NOMO-1 treated with DMSO at 0.1 percent for 48 hours (cell line): ENCODE measurements at regions not wholly inside any gene's neighbourhood (a gene's known extent, or its start where the extent isn't known, plus 50 kb on each side); places are given as distances from the start of the nearest gene placed in this dataset.
"Not testable (repeated sequence)": the region's sequence is repeated elsewhere in the genome, so short reads cannot be mapped to it uniquely, and the experiment has no call there.

ENCODE experiments used
- DNase-seq: peaks from one replicate; lab custom pipeline; 2025; ENCODE audit not compliant: unreplicated experiment; lab: John Stamatoyannopoulos, UW

DNA sequence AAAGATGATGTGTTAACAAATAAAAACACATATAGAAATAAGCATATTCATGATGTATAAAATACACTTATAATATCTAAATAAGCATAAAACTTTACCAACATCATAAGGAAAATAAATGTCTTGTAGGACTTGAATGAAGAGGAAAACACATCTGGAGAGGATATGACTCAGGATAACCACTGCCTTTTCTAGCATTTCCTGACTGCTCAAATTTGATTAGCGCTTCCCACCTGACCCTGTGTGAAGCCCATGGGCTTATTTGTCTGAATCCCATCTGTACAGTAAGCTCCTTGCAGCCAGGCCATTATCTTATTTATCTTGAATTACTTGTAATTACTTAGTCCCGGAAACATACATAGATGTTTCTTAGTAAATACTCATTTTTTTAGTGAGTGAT is 608.6 kb downstream of the COL12A1 start:
- DNase-seq: no peak

DNA sequence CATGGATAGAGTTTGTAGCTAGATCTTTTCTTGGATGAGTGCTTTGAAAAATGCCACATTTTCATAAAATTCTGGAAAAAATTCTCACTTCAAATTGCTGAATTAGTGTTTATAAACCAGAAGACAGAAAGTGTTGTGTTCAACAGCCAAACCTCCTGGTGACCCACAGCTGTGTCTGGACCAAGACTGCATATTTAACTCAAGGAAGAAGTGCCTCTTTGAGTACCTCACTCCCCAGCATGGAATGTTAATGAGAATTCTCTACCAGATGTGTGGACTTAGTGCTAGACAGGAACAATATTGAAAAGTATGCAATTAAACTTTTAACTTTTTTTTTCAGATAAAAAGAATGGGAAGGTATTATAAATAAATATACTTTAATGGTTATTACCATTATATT is 609.3 kb downstream of the COL12A1 start:
- DNase-seq: no peak

DNA sequence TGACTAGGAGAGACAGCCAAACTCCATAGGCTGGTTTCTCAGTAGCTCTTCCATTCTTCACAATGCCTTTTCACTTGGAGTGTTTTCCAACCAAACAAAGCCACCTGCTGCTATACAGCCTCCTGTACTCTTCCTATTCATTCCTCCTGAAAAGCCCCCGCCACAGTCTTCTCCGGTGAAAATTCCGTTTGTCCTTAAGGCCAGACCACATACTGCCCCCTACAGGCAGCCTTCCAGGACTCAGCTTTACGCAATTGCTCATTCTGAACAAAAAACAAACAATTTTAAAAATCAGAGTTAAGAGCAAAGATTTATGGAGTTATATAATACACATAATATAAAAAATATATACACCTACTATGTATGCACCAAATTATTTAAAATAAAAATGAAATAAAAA is 611.5 kb downstream of the COL12A1 start:
- not testable (repeated sequence) for DNase-seq

DNA sequence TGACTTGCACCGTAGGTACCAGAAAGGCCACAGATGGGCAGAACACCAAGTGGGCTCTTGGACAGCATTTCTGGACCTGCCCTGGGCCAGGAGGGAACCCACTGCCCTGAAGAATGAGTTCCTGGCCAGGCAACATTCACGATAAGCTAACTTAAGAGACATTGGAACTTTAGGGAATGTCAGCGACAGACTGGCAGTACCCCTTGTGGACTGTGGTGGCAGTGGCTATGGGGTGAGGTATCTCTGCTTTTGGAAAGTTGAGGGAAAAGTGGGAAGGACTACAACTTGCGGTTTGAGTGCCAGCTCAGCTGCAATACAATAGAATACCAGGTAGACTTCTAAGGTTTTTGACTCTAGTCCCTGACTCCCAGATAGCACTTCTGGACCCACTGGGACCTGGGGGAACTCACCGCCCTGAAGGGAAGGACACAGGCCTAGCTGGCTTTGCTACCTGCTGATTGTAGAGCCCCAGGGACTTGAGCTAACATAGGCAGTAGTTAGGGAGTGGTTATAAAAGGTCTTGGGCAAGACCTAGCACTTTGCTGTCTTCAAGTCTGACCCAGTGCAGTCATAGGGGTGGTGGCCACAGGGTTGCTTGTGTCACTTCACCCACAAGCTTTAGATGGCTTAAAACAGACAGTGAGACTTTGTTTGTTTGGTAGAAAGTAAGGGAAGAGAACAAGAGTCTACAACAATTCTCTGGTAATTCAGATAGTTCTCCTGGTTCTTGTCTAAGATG is 617.6 kb downstream of the COL12A1 start:
- DNase-seq: no peak

DNA sequence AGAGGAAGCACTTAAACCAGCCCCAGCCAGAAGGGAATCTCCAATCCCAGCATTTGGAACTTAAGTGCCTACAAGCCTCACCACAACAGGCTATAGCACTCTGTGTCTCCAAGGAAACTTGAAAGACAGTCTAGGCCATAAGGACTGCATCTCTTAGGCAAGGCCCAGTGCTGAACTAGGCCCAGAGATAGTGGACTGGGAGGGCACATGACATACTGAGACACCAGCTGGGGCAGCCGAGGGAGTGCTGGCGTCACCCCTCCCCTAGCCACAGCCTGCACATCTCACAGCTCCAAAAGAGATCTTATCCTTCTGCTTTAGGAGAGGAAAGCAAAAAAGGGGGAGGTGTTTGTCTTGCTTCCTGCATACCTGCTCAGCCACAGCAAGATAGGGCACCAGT is 618.5 kb downstream of the COL12A1 start:
- DNase-seq: no peak

DNA sequence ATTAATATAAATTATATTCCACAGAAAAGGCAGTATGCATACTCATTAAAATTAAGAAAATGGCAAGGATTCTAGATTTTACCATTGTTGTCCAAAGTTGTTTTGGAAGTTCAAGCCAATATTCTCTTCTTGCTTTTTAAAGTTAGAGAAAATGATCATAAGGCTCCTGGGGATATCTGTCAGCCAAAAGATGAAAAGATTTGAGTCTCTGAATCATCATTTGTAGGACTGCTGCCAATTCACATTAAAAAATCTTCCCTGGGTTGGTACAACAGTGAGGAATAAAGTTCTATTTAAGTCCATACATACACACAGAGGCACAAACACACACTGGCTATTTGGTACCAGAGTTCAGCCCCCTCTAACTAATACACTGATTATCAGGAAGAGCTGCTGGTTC is 620.1 kb downstream of the COL12A1 start:
- no peak for DNase-seq

DNA sequence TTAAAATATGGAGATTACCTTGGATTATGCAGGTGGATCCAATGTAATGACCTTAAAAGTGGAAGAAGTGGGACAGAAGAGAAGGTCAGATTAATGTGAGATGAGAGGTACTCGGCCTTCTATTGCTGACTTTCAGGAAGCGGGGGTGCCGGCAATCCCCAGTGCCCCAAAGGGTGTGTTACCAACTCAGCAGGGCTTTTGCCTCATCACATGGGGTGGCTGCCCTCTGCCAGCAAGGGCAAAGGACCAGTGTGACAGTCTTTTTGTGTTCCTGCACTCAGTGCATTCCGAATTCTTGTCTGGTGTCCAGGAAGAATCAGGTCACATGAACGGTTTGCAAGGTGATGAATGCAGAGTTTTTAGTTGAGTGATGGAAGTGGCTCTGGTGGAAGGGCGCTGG is 624.2 kb downstream of the COL12A1 start:
- DNase-seq: no peak

DNA sequence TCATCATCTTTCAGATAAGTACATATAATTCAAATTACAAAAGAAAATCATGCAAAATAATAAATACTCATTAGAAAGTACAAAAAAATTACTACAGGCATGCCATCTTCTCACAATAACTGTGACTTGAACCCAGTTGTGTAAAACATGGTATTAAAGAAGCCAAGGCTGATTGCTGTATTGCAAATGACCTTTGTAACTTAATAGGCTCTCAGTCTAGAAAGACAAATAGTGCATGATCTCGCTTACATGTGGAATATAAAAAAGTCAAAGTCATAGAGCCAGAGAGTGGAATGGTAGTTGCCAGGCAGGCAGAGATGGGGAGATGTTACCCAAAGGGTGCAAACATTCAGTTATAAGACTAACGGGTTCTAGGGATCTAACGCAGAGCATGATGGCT is 626.1 kb downstream of the COL12A1 start:
- no peak for DNase-seq

DNA sequence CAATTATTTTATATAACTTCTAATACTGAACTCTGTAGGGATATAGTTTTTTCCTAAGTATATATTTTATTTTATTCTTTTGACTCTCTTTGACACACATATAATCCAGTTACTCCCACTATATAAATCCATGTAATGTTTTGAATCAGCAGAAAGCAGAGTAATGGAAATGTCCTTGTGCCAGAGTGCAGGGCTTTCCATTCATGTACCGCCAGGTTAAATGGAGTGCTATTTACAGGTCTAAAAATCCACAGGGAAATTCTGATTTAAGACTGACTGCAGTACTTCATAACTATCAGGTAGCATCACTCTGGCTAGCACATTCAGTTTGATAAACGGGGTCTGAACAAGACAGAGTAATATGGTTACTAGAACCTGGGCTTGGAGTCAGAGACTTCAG is 626.8 kb downstream of the COL12A1 start:
- DNase-seq: no peak

DNA sequence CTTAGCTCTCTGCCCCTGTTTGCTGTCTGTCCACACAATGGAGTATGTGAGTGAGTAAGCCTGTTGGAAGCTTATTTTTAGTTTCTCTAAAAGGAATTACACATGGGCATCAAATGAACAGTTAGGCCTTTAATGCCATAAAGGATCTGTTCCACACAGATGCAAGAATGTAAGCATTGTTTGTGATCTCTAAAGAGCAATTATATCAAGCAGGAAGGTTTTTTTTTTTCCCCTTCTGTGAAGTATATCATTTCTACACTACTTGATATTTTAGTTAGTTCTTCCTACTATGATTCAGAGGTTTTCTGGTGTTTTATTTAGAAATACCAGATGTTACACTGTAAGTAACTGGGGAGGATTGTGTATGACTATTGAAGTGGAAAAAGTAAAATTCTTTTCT is 627.5 kb downstream of the COL12A1 start:
- no peak for DNase-seq

DNA sequence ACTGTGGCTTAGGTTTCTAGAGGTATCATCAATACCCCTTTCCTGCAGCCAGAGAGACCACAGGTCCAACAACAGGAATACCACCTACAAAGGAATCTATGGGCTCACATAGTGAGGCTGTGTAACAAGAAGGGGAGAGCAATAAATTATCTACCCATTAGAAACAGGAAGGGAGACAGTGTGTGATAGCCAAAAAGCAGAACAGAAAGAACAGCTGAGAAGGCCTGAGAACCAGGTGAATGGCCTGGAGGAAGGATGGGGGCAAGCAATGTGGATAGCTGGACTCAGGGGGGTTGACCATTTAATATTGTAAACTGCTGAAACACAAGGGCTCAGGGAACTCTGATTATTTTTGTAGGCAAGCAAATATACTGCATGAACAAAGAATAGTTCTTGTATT is 628.2 kb downstream of the COL12A1 start:
- peak; percentile 7 for DNase-seq

DNA sequence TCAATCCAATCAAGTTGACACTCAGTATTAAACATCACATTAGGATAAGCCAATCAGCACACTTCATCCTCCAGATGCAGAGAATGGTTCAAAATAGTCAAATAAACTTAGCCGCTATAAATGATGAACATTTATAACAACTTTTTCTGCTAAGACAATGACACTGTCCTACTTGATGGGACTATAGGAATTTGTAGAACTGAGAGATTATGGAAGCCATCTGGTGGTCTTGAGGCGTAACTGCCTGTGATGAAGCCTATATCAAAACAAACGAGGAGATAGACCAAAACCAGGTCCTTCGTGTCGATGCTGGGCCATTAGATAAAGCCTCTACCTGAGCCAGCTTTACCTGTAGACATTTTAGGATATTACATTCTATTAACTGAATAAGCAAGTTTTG is 631.1 kb downstream of the COL12A1 start:
- DNase-seq: peak; percentile 28

DNA sequence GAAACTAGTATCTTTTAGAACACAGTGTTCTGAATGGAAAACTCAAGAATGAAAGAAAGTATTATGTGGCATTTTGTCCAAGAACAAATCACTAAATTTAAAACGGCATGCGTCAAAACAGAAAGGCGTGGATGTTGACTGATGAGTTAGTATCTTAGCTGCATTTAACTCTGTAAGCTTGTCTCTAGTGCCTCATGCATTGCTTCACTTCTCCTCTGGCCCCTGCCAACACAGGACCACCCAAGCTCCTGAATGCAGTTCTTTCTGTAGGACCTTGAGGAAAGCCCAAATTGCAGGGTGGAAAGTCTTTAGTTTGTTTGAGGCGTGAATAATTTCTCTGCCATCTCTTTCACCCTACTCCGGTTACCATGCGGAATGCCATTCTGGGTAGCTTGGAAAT is 632.2 kb downstream of the COL12A1 start:
- no peak for DNase-seq

DNA sequence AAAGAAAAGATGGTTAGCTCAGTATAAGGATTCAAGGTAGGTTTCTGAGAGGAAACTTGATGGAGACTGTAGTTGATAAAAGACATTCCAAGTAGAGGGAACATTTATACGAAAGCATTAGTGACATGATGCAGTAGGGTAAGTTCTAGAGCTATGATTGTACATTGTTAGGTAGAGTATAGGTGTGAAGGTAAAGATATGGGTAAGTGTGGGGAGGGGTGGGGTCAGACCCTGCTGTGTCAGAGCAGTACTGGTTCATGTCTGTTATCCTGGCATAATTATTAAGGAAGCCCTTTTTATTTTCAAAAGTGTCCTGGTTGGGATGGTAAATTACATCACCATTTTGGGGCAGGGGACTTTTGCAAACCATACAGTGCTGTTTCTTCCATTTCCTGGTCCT is 635.8 kb downstream of the COL12A1 start:
- no peak for DNase-seq

DNA sequence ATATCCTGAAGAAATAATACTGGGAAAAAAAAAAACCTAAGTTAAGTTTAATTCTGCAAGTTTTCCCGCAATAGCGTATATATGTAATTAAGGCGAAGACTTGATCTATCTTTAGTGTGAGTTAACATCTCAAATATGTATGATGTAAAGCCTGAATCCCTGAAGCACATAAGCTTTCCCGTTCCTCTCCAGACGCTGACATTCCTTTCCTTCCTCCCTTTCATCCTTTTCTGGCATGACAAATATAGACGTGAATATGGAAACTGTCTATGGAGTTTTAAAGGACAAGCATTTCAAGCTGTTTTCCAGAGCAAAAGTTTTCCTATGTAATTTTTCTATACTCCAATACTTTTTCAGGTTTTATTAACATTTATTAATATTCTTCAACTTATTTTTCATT is 637.0 kb downstream of the COL12A1 start:
- no peak for DNase-seq

DNA sequence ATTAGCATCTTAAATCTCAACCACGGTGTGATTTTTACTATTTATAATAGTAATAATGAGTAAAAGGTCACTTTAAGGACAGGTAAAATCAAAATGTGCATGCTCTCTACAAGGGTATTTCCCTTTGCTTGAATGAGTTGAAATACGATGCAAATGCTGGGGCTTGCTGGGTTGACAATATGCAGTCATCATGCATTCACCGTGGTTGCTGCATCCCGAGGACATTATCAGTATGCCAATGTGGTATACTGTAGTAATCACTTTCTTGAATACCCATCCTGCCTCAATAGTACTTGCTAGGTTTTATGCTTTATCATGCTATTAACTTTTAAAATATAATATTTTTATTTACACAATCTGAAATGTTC is 637.9 kb downstream of the COL12A1 start:
- DNase-seq: not testable (repeated sequence)

DNA sequence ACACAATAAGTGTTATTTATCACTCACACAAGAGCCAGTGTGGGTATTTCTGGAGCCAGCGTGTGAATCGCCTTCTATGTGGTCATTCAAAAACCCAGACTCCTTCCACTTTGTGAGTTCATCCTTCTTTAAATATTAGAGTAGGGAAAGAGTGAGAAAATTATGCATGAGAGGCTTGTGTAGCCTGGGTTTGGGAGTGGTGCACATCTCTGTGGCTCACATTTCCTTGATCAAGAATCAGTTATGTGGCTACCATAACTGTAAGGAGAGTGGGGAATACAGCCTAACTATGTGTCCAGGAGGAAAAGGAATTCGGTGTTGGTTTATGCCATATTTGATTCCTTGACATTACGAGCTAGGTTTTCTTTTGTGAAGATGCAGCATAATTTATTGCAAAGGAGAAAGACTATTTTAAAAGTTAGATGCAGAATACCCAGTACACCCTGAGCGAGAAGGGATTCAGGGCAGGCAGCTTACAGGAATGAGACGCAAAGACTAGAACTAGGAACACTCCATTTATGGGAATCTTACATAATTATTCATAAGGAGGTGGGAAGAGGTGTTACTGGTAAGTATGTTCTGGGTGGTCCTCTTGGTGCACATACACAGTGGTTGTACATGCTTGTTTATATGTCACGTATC is 638.5 kb downstream of the COL12A1 start:
- no peak for DNase-seq

DNA sequence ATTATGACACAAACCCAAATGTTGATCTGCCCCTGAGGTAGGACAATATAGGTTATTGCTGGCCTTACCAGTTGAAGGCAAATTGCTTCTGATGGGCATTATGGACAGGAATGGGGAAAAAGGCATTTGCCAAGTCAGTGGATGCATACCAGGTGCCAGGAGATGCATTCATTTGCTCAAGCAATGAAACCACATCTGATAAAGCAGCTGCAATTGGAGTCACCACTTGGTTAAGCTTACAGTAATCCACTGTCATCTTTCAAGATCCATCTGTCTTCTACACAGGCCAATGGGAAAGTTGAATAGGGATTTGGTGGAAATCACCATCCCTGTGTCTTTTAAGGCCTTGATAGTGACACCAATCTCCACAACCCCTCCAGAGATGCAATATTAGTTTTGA is 648.6 kb downstream of the COL12A1 start:
- DNase-seq: no peak

DNA sequence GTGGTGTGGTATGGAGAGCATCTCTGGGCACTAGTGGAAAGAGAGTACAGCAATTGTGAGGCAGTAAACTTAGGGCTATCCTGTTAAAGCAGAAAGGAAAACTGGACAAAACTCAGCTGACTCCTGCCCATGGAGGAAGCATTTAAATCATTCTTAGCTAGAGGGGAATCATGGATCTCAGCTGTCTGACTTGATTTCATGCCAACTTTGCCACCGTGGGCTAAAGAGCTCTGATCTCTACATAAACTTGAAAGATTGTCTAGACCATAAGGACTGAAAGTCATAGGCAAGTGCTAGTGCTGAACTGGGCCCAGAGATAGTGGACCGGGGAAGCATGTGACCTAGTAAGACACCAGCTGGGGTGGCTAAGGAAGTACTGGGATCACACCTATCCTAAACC is 651.8 kb downstream of the COL12A1 start:
- DNase-seq: no peak

DNA sequence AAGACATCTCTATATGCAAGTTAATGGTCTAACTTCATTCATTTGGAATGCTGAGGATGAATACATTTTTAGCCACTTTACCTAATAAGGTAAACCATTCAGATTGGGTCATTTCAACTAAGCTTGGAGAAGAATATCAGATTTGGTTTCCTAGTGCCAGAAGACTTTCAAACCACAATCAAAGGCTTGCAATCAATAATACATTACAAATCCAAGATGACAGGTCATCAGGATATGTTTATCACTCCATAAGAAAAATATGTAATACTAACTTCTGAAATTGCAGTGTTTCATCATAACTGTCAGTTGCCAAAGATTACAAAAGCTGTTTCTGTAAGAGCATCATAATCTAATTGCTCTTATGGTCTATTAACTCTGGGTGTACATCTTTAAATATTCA is 654.0 kb downstream of the COL12A1 start:
- no peak for DNase-seq

DNA sequence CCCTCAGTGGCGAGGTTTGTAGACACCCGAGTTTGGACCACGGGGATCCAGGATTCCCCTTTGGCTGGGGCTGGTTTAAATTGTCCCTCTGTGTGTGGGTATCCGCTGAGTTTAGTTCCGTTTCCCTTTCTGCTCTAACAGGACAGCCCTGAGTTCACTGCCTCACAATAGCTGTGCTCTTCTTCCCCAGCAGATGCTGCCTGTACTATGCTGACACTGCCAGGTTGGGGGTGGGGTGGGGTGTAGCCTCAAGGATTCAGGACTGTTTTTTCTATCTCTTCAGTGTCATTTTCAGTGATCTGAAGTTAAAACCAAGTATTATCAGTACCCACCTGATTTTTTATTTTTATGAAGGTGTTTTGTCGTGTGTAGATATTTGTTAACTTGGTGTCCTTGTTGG is 655.0 kb downstream of the COL12A1 start:
- no peak for DNase-seq

DNA sequence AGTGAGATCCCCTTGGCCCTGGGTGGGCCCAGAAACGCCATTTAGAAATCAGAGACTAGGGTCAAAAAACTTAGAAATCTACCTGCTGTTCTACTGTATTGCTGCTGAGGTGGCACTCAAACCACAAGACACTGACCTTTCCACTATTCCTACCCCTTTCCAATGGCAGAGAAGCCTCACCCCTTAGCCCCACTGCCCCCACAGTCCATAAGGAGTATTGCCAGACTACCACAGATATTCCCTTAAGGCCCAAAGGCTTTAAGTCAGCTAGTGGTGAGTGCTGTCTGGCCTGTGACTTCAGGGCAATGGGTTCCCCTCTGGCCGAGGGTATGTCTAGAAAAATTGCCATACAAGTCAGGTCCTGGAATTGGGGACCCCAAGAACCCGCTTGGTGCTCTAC is 656.1 kb downstream of the COL12A1 start:
- no peak for DNase-seq
